Suprapubic skin (tissue), 4 donors: ENCODE measurements at regions not wholly inside any gene's neighbourhood (a gene's known extent, or its start where the extent isn't known, plus 50 kb on each side); places are given as distances from the start of the nearest gene placed in this dataset.

Experiments
- DNase-seq, 2 donors: peaks; one replicate each; pipeline ENCODE4 v3.0.0-alpha.2; 2019; ENCODE audit warnings: low spot score in 2 of 2
- H3K27ac ChIP-seq: fragments of 200-600 bp; sonication (generic); one replicate; pipeline ENCODE4 v1.5.1; 2019
- H3K27me3 ChIP-seq: fragments of 200-600 bp; sonication (generic); one replicate; pipeline ENCODE4 v1.5.1; 2019
- H3K36me3 ChIP-seq: fragments of 200-600 bp; sonication (generic); one replicate; pipeline ENCODE4 v1.5.1; 2019
- H3K4me1 ChIP-seq: fragments of 200-600 bp; sonication (generic); one replicate; pipeline ENCODE4 v1.5.1; 2019
- H3K4me3 ChIP-seq: fragments of 200-600 bp; sonication (generic); one replicate; pipeline ENCODE4 v1.5.1; 2019; ENCODE audit warnings: mild to moderate bottlenecking
- H3K9me3 ChIP-seq: fragments of 200-600 bp; sonication (generic); one replicate; pipeline ENCODE4 v1.5.1; 2019
- CTCF ChIP-seq, 2 donors: fragments of 200-600 bp in 1 of 2; fragments of 450-650 bp in 1 of 2; sonication (generic) in 1 of 2; IDR thresholded peaks; one replicate each; pipeline ENCODE4 v1.5.1; 2016 to 2019; ENCODE audit warnings: antibody characterized with exemption in 2 of 2, mild to moderate bottlenecking in 1 of 2, moderate library complexity in 1 of 2
- EP300 ChIP-seq: sonication (generic); formaldehyde crosslinking; IDR thresholded peaks from one replicate; pipeline ENCODE4 v1.6.1; 2017; ENCODE audit warnings: antibody characterized with exemption
- POLR2A ChIP-seq, 2 donors: fragments of 450-650 bp; IDR thresholded peaks; one replicate each; pipeline ENCODE4 v1.6.1; 2017; ENCODE audit warnings: antibody characterized with exemption in 2 of 2, mild to moderate bottlenecking in 2 of 2, moderate library complexity in 2 of 2
- POLR2AphosphoS5 ChIP-seq, 3 donors: sonication (generic); formaldehyde crosslinking; IDR thresholded peaks; one replicate each; pipeline ENCODE4 v1.6.1; 2017; ENCODE audit warnings: antibody characterized with exemption in 3 of 3
- WGBS: methylation state at CpG from one replicate; pipeline ENCODE4 v1.1.5; 2018; 5-methylcytosine and 5-hydroxymethylcytosine counted together

- 67% methylated on average over 3 of the region's 3 CpGs for WGBS
- Histone ChIP-seq H3K27me3 (no peaks in the 10 kb centered on the region), H3K4me3 (no peak overlapping the region), H3K4me1 (no peaks in the 10 kb centered on the region), H3K9me3 (peaks cover 5% of the 10 kb centered on the region), H3K27ac (no peak overlapping the region), H3K36me3 (no peaks in the 10 kb centered on the region)
- no peak for DNase-seq
- no peak for TF ChIP-seq EP300
- no peak for TF ChIP-seq CTCF (IDR thresholded peaks at IDR 0.05)
- TF ChIP-seq POLR2A (IDR thresholded peaks at IDR 0.05): no peak
- no peak for TF ChIP-seq POLR2AphosphoS5 (IDR thresholded peaks at IDR 0.05)
Measured at GRCh38 chr9:107153336-107153735, 129.7 kb upstream of the RAD23B start.

- TF ChIP-seq EP300: no peak
- no peak for TF ChIP-seq POLR2AphosphoS5 (IDR thresholded peaks at IDR 0.05)
- TF ChIP-seq POLR2A (IDR thresholded peaks at IDR 0.05): no peak
- TF ChIP-seq CTCF (IDR thresholded peaks at IDR 0.05): no peak
- 83% methylated on average over 4 of the region's 4 CpGs for WGBS
- H3K4me3 ChIP-seq: no peak overlapping the region
- peaks cover 5% of the 10 kb centered on the region for H3K9me3 ChIP-seq
- H3K4me1 ChIP-seq: no peaks in the 10 kb centered on the region
- no peak overlapping the region for H3K27ac ChIP-seq
- DNase-seq: no peak
- no peaks in the 10 kb centered on the region for H3K27me3 ChIP-seq
- no peaks in the 10 kb centered on the region for H3K36me3 ChIP-seq
Measured at GRCh38 chr9:107154291-107154690, 128.8 kb upstream of the RAD23B start.

- Histone ChIP-seq H3K27me3 (no peaks in the 10 kb centered on the region), H3K4me3 (no peak overlapping the region), H3K9me3 (peaks cover 5% of the 10 kb centered on the region), H3K4me1 (no peaks in the 10 kb centered on the region), H3K27ac (no peak overlapping the region), H3K36me3 (no peaks in the 10 kb centered on the region)
- 93% methylated on average over 3 of the region's 3 CpGs for WGBS
- DNase-seq: no peak
- TF ChIP-seq CTCF (IDR thresholded peaks at IDR 0.05) (no peak), POLR2A (IDR thresholded peaks at IDR 0.05) (no peak), EP300 (no peak), POLR2AphosphoS5 (IDR thresholded peaks at IDR 0.05) (no peak)
Measured at GRCh38 chr9:107154766-107155165, 128.3 kb upstream of the RAD23B start.

GRCh38 chr9:107155244-107155817, 127.7 kb upstream of the RAD23B start:
- Histone ChIP-seq H3K27ac (no peak overlapping the region), H3K9me3 (peaks cover 5% of the 10 kb centered on the region), H3K4me3 (no peak overlapping the region), H3K27me3 (no peaks in the 10 kb centered on the region), H3K36me3 (no peaks in the 10 kb centered on the region), H3K4me1 (no peaks in the 10 kb centered on the region)
- no peak for DNase-seq
- WGBS: 76% methylated on average over 3 of the region's 3 CpGs
- TF ChIP-seq POLR2AphosphoS5 (IDR thresholded peaks at IDR 0.05): no peak
- no peak for TF ChIP-seq POLR2A (IDR thresholded peaks at IDR 0.05)
- no peak for TF ChIP-seq CTCF (IDR thresholded peaks at IDR 0.05)
- no peak for TF ChIP-seq EP300

GRCh38 chr9:107158321-107158720, 124.8 kb upstream of the RAD23B start:
- H3K4me1 ChIP-seq: no peaks in the 10 kb centered on the region
- H3K4me3 ChIP-seq: no peak overlapping the region
- DNase-seq: no peak
- peaks cover 3% of the 10 kb centered on the region for H3K27me3 ChIP-seq
- WGBS: 42% methylated on average over 2 of the region's 2 CpGs
- TF ChIP-seq POLR2AphosphoS5 (IDR thresholded peaks at IDR 0.05): no peak
- no peak for TF ChIP-seq EP300
- TF ChIP-seq POLR2A (IDR thresholded peaks at IDR 0.05): no peak
- no peaks in the 10 kb centered on the region for H3K9me3 ChIP-seq
- H3K36me3 ChIP-seq: no peaks in the 10 kb centered on the region
- no peak overlapping the region for H3K27ac ChIP-seq

- TF ChIP-seq CTCF (IDR thresholded peaks at IDR 0.05) (no peak), EP300 (no peak), POLR2AphosphoS5 (IDR thresholded peaks at IDR 0.05) (no peak), POLR2A (IDR thresholded peaks at IDR 0.05) (no peak)
- WGBS: 78% methylated on average over 2 of the region's 2 CpGs
- no peak overlapping the region for H3K4me3 ChIP-seq
- H3K27me3 ChIP-seq: peaks cover 8% of the 10 kb centered on the region
- H3K4me1 ChIP-seq: no peaks in the 10 kb centered on the region
- no peak overlapping the region for H3K27ac ChIP-seq
- H3K36me3 ChIP-seq: no peaks in the 10 kb centered on the region
- no peaks in the 10 kb centered on the region for H3K9me3 ChIP-seq
- DNase-seq: no peak
Measured at GRCh38 chr9:107161338-107161737, 121.7 kb upstream of the RAD23B start.
